OCI-LY7 (cell line): ENCODE measurements at regions not wholly inside any gene's neighbourhood (a gene's known extent, or its start where the extent isn't known, plus 50 kb on each side); places are given as distances from the start of the nearest gene placed in this dataset.

Experiments
- BruUV-seq: library from RNA; stranded (reverse); fragments of 400-500 nt; replicated peaks from 2 replicates; lab custom pipeline; 2021; lab: Mats Ljungman, UMichigan
- CTCF ChIA-PET: fragments of 300-600 bp; sonication (Branson Sonifier 250); formaldehyde crosslinking; loops from one replicate; lab custom pipeline; 2022; ENCODE audit warnings: antibody characterized with exemption; ENCODE audit not compliant: unreplicated experiment; lab: Charles Lee
- POLR2A ChIA-PET: fragments of 300-600 bp; sonication (Branson Sonifier 250); formaldehyde crosslinking; loops from one replicate; lab custom pipeline; 2022; ENCODE audit warnings: antibody characterized with exemption; lab: Charles Lee
- DNase-seq: peaks from one replicate; pipeline ENCODE4 v3.0.0-alpha.2; 2015; ENCODE audit warnings: low spot score
- H2AFZ ChIP-seq: fragments of 200-600 bp; sonication (generic), shearing (Covaris generic); 2 replicates; pipeline ENCODE4 v1.6.1; 2014; ENCODE audit warnings: mild to moderate bottlenecking, antibody characterized with exemption, low read length, moderate library complexity
- H3K27ac ChIP-seq: fragments of 200-600 bp; sonication (generic); 2 replicates; pipeline ENCODE4 v1.5.1; 2014; ENCODE audit warnings: mixed run types, low read depth, mild to moderate bottlenecking, moderate library complexity, low read length, inconsistent platforms; ENCODE audit not compliant: poor library complexity, severe bottlenecking
- H3K36me3 ChIP-seq: fragments of 200-600 bp; sonication (generic); 2 replicates; pipeline ENCODE4 v1.6.1; 2014; ENCODE audit warnings: mild to moderate bottlenecking, antibody characterized with exemption, low read length, moderate library complexity, mixed read lengths; ENCODE audit not compliant: insufficient read depth
- H3K4me1 ChIP-seq: fragments of 200-600 bp; sonication (generic); 2 replicates; pipeline ENCODE4 v1.5.1; 2014; ENCODE audit warnings: mild to moderate bottlenecking, low read length; ENCODE audit not compliant: insufficient read depth, poor library complexity, severe bottlenecking
- H3K4me2 ChIP-seq: fragments of 200-600 bp; sonication (generic); 2 replicates; pipeline ENCODE4 v1.6.1; 2014; ENCODE audit warnings: mild to moderate bottlenecking, low read length
- H3K4me3 ChIP-seq: fragments of 200-600 bp; sonication (generic); 2 replicates; pipeline ENCODE4 v1.5.1; 2014; ENCODE audit warnings: mild to moderate bottlenecking, low read depth, low read length; ENCODE audit not compliant: poor library complexity, severe bottlenecking
- H3K79me2 ChIP-seq: fragments of 200-600 bp; sonication (generic); 2 replicates; pipeline ENCODE4 v1.6.1; 2016; ENCODE audit warnings: low read depth, mild to moderate bottlenecking, low read length, moderate library complexity, mixed read lengths; ENCODE audit not compliant: insufficient read depth
- H3K9me2 ChIP-seq: fragments of 200-600 bp; sonication (generic); 2 replicates; pipeline ENCODE4 v1.6.1; 2016; ENCODE audit warnings: mild to moderate bottlenecking, low read length, mixed read lengths; ENCODE audit not compliant: insufficient read depth
- H3K9me3 ChIP-seq: fragments of 200-600 bp; sonication (generic); 2 replicates; pipeline ENCODE4 v1.6.1; 2014; ENCODE audit warnings: mild to moderate bottlenecking, mixed run types, low read length, mixed read lengths
- H4K20me1 ChIP-seq: fragments of 200-600 bp; sonication (generic); 2 replicates; pipeline ENCODE4 v1.6.1; 2014; ENCODE audit warnings: mild to moderate bottlenecking, antibody characterized with exemption, low read length, moderate library complexity, mixed read lengths; ENCODE audit not compliant: insufficient read depth
- CTCF ChIP-seq: fragments of 200-600 bp; sonication (generic); conservative IDR thresholded peaks from 2 replicates; pipeline ENCODE4 v1.5.1; 2014; ENCODE audit warnings: mild to moderate bottlenecking, antibody characterized with exemption, low read length, moderate library complexity, mixed read lengths
- EZH2phosphoT487 ChIP-seq: fragments of 200-600 bp; sonication (generic); IDR thresholded peaks from 2 replicates; pipeline ENCODE4 v1.6.1; 2018; ENCODE audit warnings: low read depth, borderline replicate concordance, mild to moderate bottlenecking, mixed run types, antibody characterized with exemption, low read length, moderate library complexity, mixed read lengths
- intact Hi-C: fragments of 100-400 bp; cut with micrococcal nuclease; formaldehyde crosslinking; loops from one replicate; pipeline ENCODE4 v1.10.0; 2022; ENCODE audit not compliant: unreplicated experiment

DNA sequence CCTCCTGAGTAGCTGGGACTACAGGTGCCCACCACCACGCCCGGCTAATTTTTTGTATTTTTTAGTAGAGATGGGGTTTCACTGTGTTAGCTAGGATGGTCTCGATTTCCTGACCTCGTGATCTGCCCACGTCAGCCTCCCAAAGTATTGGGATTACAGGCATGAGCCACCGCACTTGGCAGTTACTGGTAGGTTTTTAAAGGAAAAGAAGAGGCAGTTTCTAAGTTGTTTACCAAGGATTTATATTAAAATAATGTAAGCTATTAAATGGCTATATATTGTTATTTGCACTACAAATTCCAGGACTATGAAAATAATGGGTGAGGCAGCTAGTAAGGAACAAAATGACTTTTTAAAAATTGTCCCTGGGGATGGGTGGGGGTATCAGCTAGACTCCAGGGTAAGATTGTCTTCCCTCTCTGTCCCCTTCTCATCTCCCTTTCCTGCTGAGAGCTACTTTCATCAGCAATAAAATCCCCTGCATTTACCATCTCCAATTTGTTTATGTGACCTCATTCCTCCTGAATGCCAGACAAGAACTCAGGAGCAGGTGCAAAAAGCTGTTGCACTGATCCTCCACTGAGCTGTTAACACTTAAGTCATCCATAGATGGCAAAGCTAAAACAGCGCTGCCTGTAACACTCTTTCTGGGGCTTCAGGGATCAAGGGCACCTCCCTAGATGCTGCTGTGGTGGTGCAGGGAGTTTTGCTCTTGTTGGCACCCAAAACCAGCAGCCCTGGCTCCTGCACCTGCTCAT is 165.2 kb downstream of the ZPLD1 start:
- DNase-seq, result no peak
- no peak overlapping the region for H3K4me3 ChIP-seq
- ChIA-PET POLR2A (interaction anchor here (0.5 to 0.6 kb wide), 3 partner anchors 37 to 948 kb away, joined by 3 to 6 read pairs (median 3); no protein-coding TSS in a partner anchor), CTCF (no interaction called here)
- no peaks in the 10 kb centered on the region for H3K4me1 ChIP-seq
- H4K20me1 ChIP-seq, result no peaks in the 10 kb centered on the region
- no peak overlapping the region for H3K27ac ChIP-seq
- TF ChIP-seq EZH2phosphoT487 (no peak), CTCF (no peak)
- H3K4me2 ChIP-seq, result no peak overlapping the region
- no peaks in the 10 kb centered on the region for H3K9me2 ChIP-seq
- H3K9me3 ChIP-seq, result no peaks in the 10 kb centered on the region
- no TSS peak for BruUV-seq
- intact Hi-C loops, result no loop called here
- no peaks in the 10 kb centered on the region for H3K36me3 ChIP-seq
- H3K79me2 ChIP-seq, result no peaks in the 10 kb centered on the region
- no peak overlapping the region for H2AFZ ChIP-seq

DNA sequence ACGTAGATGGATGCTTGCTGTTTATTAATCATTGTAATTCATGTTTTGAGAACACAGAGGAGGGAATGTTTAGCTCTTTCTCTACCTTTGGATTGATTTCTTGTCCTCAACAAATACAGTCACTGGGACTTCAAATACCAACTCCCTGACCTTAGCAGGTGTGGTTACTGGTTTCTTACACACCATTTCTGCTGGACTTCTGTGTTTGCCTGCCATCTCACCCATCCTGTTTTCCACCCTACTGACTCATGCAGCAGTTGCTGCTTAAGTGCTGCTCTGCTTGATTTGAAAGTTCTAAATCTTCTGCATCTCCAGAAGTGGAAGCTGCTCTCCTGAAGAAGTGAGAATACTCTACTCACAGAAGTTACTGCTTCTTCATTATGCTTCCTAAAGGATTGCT is 170.3 kb downstream of the ZPLD1 start:
- Histone ChIP-seq H3K36me3 (no peaks in the 10 kb centered on the region), H3K9me3 (no peaks in the 10 kb centered on the region), H3K9me2 (no peaks in the 10 kb centered on the region), H3K4me1 (no peaks in the 10 kb centered on the region), H4K20me1 (no peaks in the 10 kb centered on the region), H3K27ac (no peak overlapping the region), H2AFZ (no peak overlapping the region), H3K4me2 (no peak overlapping the region), H3K4me3 (no peak overlapping the region), H3K79me2 (no peaks in the 10 kb centered on the region)
- no peak for DNase-seq
- intact Hi-C loops, result no loop called here
- no peak for TF ChIP-seq EZH2phosphoT487
- CTCF ChIA-PET, result no interaction called here
- BruUV-seq, result no TSS peak
- POLR2A ChIA-PET, result interaction anchor here (0.6 kb wide), 1 partner anchor 524 kb away, joined by 7 read pairs; no protein-coding TSS in a partner anchor

- no peak overlapping the region for H2AFZ ChIP-seq
- no TSS peak for BruUV-seq
Observed at GRCh38 chr3:102608875-102609274, 174.1 kb downstream of the ZPLD1 start.

More at GRCh38 chr3:102608875-102609274, 174.1 kb downstream of the ZPLD1 start:
- Histone ChIP-seq H3K4me2 (no peak overlapping the region), H3K79me2 (no peaks in the 10 kb centered on the region), H3K27ac (no peak overlapping the region), H3K9me3 (no peaks in the 10 kb centered on the region), H4K20me1 (no peaks in the 10 kb centered on the region), H3K4me1 (no peaks in the 10 kb centered on the region), H3K36me3 (no peaks in the 10 kb centered on the region), H3K4me3 (no peak overlapping the region), H3K9me2 (no peaks in the 10 kb centered on the region)
- no peak for DNase-seq
- no peak for TF ChIP-seq EZH2phosphoT487
- TF ChIP-seq CTCF, result no peak
- CTCF ChIA-PET, result no interaction called here
- POLR2A ChIA-PET, result no interaction called here
- intact Hi-C loops, result no loop called here
